Keratinocyte (primary cell): ENCODE measurements at regions not wholly inside any gene's neighbourhood (a gene's known extent, or its start where the extent isn't known, plus 50 kb on each side); places are given as distances from the start of the nearest gene placed in this dataset.

Experiments
- EZH2 ChIP-seq: IDR thresholded peaks from one replicate; pipeline ENCODE4 v1.6.1; 2012; ENCODE audit warnings: inconsistent platforms, mild to moderate bottlenecking, low read length, moderate library complexity
- TF ChIP-seq, protein P1 (sequence below), 3 experiments: IDR thresholded peaks in 1 of 3; conservative IDR thresholded peaks in 1 of 3; optimal IDR thresholded peaks in 1 of 3; 2 replicates in 2 of 3; 3 replicates in 1 of 3; pipeline versions ENCODE3 to v1.5.1; 2011; ENCODE audit warnings: low read length in 3 of 3, mild to moderate bottlenecking in 3 of 3, moderate library complexity in 2 of 3, control low read depth in 1 of 3, inconsistent platforms in 1 of 3; ENCODE audit not compliant: insufficient read depth in 2 of 3; ENCODE audit errors: extremely low read depth in 1 of 3

DNA sequence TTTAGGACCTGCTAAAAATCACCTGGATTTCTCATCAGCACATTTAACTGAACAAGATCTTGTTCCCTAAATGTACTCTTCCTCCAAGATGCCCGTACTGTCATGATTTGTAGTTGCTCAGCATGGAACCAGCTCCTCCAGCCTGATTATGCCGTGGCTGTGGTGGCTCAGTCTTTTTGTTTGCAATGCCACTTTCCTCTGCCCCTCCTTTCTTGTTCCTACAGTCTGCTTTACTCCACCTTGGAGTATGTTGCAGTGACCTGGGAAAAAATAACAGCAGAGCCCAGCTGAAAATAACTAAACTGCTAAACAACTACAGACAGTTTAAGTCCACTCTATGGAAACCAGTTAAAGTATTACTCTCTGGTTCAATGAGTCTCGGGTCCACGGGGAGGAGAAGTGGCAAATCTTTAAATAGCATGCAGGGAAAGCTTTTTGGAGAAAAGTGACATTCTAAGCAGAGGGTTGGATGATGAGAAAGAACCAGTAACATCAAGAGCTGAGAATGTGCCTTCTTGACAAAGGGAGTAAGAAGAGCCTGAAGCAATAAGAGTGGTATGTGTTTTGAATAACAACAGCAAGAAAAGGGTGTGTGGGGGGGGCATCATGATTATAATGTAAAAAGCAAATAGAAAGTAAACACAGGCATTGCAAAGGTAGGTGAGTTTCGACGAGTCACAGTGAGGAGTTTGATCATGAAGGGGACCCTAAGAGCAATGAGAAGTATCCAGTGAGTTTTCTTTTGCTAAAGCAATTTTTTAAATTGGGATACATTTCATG, 225.7 kb downstream of the TMX3 start:
- TF ChIP-seq, protein P1, sequence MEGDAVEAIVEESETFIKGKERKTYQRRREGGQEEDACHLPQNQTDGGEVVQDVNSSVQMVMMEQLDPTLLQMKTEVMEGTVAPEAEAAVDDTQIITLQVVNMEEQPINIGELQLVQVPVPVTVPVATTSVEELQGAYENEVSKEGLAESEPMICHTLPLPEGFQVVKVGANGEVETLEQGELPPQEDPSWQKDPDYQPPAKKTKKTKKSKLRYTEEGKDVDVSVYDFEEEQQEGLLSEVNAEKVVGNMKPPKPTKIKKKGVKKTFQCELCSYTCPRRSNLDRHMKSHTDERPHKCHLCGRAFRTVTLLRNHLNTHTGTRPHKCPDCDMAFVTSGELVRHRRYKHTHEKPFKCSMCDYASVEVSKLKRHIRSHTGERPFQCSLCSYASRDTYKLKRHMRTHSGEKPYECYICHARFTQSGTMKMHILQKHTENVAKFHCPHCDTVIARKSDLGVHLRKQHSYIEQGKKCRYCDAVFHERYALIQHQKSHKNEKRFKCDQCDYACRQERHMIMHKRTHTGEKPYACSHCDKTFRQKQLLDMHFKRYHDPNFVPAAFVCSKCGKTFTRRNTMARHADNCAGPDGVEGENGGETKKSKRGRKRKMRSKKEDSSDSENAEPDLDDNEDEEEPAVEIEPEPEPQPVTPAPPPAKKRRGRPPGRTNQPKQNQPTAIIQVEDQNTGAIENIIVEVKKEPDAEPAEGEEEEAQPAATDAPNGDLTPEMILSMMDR (optimal IDR thresholded peaks at IDR 0.05 in 1 of 3, IDR thresholded peaks at IDR 0.05 in 1 of 3, conservative IDR thresholded peaks at IDR 0.05 in 1 of 3; ENCODE audit: extremely low read depth in 1 of 3, insufficient read depth in 2 of 3, low read length in 3 of 3) = no peak
- TF ChIP-seq EZH2 = no peak
